ENCODE measurements at regions not wholly inside any gene's neighbourhood (a gene's known extent, or its start where the extent isn't known, plus 50 kb on each side); places are given as distances from the start of the nearest gene placed in this dataset.

- TF ChIP-seq, protein P1, sequence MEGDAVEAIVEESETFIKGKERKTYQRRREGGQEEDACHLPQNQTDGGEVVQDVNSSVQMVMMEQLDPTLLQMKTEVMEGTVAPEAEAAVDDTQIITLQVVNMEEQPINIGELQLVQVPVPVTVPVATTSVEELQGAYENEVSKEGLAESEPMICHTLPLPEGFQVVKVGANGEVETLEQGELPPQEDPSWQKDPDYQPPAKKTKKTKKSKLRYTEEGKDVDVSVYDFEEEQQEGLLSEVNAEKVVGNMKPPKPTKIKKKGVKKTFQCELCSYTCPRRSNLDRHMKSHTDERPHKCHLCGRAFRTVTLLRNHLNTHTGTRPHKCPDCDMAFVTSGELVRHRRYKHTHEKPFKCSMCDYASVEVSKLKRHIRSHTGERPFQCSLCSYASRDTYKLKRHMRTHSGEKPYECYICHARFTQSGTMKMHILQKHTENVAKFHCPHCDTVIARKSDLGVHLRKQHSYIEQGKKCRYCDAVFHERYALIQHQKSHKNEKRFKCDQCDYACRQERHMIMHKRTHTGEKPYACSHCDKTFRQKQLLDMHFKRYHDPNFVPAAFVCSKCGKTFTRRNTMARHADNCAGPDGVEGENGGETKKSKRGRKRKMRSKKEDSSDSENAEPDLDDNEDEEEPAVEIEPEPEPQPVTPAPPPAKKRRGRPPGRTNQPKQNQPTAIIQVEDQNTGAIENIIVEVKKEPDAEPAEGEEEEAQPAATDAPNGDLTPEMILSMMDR (tag by site-specific recombination; IDR thresholded peaks at IDR 0.05): no peak
- TF ChIP-seq ZNF707 (tag by site-specific recombination; IDR thresholded peaks at IDR 0.05): no peak
Observed at GRCh38 chr9:85130764-85131163, 461.2 kb downstream of the NTRK2 start.
